ENCODE measurements at regions not wholly inside any gene's neighbourhood (a gene's known extent, or its start where the extent isn't known, plus 50 kb on each side); places are given as distances from the start of the nearest gene placed in this dataset.
"Not testable (repeated sequence)": the region's sequence is repeated elsewhere in the genome, so short reads cannot be mapped to it uniquely, and the experiment has no call there.

- no peak for DNase-seq (ENCODE audit: low spot score)
Measured at GRCh38 chr5:53367727-53368126, 112.7 kb upstream of the FST start.

GRCh38 chr5:53368516-53368915 is 111.9 kb upstream of the FST start:
- no peak for DNase-seq (ENCODE audit: low spot score)

GRCh38 chr5:53368966-53369605 is 111.3 kb upstream of the FST start:
- no peak for DNase-seq (ENCODE audit: low spot score)

DNA sequence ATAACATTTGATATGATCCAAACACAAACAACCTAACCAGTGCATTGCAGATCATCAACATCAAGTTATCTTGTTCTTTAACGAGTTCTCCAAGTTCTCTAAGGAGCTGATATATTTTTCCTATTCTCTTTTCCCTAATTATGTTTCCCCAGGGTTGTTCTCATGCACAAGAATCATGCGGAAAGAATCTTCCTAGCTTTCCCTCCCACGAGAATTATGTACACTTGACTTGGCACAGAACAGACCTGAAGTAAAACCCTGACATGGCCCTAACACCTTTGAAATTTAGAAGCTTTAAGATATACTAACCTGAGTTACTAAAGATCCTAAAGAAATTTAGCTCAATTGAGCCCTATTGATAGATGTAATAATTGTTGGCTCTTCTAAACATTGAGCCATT is 110.7 kb upstream of the FST start:
- no peak for DNase-seq (ENCODE audit: low spot score)

DNA sequence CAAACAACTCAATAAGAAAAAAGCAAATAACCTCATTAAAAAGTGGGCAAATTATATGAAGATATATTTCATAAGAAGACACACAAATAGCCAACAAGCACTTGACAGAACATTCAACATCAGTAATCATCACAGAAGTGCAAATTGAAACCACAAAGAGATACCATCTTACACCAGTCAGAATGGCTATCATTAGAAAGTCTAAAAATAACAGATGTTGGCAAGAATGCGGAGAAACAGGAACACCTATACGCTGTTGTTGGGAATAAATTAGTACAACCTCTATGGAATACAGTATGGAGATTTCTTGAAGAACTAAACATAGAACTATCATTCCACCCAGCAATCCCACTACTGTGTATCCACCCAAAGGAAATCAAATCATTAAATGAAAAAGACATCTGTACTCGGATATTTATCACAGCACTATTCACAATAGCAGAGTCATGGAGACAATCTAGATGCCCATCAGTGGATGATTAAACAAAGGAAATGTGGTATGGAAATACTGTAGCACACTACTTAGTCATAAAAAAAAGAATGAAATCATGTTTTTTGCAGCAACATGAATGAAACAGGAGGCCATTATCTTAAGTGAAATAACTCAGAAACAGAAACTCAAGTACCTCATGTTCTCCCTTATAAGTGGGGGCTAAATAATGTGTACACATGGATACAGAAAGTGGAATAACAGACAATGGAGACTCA is 106.8 kb upstream of the FST start:
- DNase-seq (ENCODE audit: low spot score), result no peak

- DNase-seq (ENCODE audit: low spot score), result no peak
Measured at GRCh38 chr5:53376853-53377252, 103.6 kb upstream of the FST start.

GRCh38 chr5:53378190-53378589 is 102.2 kb upstream of the FST start:
- no peak for DNase-seq (ENCODE audit: low spot score)

- no peak for DNase-seq (ENCODE audit: low spot score)
Measured at GRCh38 chr5:53378590-53379247, 101.7 kb upstream of the FST start.

GRCh38 chr5:53386341-53386740 is 94.1 kb upstream of the FST start:
- DNase-seq (ENCODE audit: low spot score), result no peak

GRCh38 chr5:53389093-53389492 is 91.3 kb upstream of the FST start:
- DNase-seq (ENCODE audit: low spot score), result no peak

DNA sequence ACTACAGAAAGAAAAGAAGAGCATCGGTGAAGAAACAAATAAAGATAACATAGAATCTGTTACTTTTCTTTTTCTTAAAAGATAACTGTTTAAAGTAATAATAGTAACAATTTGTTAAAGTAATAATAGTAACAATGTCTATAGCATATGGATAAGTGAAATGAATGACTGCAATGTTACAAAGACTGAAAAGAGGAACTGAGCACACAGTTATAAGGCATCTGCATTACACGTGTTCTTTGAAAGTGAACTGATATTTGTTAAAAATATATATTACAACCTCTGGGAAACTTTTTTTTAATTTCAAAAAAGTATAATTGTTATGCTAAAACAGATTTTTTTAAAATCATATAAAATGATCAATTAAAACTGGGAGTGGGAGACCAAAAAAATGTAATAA is 88.4 kb upstream of the FST start:
- DNase-seq (ENCODE audit: low spot score), result peak; percentile 21

GRCh38 chr5:53394808-53395207 is 85.6 kb upstream of the FST start:
- DNase-seq (ENCODE audit: low spot score), result no peak

GRCh38 chr5:53397141-53397757 is 83.2 kb upstream of the FST start:
- DNase-seq (ENCODE audit: low spot score), result no peak

DNA sequence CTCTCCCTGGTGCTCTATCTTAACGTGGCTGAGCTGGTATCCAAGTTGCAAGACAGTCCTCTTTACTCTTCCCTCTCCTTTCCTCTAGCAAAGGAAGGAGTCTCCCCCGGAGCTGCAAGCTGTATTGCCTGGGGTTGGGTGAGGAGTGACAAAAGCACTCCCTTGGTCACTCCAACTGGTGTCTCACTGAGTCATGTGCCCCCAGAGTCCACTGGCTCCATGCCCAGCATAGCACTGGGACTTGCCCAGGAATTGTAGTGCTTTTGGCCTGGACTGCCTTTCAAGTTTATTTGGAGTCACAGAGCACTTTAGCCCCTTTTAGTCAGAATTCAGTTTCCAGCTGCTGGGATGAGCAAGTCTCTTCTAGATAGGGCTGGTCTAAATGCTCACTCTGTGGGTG is 82.6 kb upstream of the FST start:
- no peak for DNase-seq (ENCODE audit: low spot score)

GRCh38 chr5:53399926-53400697 is 80.3 kb upstream of the FST start:
- no peak for DNase-seq (ENCODE audit: low spot score)

DNA sequence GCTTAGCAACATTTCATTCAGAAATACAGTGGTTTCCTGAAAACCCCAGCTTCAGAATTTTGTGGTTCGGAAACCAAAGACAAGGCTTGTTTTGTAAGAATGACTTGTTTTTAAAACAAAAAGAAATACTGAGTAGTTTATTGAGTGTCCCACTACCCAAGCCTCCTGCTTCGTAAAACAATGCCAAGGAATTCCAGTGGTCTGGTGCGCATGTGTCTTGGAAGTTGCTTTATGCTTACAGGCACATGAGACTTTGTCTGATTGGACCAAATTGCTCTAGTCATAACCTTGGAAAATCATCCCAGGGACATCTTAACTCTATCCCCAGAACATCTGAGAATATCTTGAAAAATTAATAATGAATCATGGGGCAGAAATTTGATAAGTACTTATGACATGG is 77.1 kb upstream of the FST start:
- DNase-seq (ENCODE audit: low spot score), result no peak

GRCh38 chr5:53403758-53404157 is 76.7 kb upstream of the FST start:
- DNase-seq (ENCODE audit: low spot score), result no peak

DNA sequence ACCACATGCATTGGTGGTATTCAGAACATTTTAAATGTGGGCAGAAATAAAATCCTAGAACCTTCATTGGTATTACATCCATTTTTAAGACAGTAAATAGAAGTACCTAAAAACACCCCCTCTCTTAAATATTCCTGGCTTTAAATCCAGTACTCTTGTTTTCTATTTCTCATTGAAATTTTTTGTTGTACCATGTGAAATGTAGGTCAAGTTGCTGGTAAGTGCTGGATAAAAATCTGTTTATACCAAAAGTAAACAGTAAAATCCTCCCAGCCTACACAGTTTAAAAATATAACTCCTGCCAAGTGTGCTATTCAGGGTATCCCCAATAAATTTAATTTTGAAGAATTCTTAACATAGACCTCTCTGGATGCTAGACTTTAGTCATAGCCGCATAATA is 75.0 kb upstream of the FST start:
- no peak for DNase-seq (ENCODE audit: low spot score)

DNA sequence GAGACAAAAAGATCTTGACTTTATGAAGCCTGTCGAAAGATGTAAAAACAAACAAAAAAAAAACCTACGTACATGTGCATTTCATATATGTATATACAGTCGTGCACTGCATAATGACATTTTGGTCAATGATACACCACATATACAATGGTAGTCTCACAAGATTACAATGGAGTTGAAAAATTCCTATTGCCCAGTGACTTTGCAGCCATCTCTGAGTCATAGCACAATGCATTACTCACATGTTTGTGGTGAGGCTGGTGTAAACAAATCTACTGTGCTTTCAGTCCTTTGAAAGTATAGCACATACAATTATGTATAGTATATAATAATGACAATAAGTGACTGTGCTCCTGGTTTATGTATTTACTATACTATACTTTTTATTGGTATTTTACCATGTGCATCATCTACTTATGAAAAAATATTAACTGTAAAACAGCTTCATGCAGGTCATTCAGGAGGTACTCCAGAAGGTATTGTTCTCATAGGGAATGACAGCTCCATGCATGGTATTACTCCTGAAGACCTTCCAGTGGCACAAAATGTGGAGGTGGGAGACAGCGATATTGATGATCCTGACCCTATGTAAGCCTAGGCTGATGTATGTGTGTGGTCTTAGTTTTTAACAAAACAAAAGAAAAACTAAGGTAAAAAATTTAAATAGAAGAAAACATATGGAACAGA is 73.7 kb upstream of the FST start:
- DNase-seq (ENCODE audit: low spot score), result no peak

GRCh38 chr5:53407373-53407772 is 73.1 kb upstream of the FST start:
- DNase-seq (ENCODE audit: low spot score), result no peak

DNA sequence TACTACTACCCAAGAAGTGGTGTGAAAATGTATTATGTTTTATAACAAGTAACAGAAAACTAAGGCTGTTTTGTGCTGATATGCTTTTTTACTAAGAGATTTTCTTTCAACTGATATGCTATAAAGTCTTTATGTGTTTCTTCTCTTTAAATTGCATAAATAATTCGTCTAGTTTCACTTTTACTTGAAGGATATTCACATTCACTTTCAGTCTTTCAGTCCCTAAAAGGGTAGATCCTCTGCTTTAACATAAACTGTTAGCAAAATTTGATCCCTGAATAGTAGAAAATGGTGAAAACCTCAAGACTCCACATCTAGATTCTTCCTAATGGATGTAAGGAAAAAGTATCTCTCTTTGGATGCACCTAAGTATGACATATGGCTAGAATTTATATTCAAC is 69.0 kb upstream of the FST start:
- DNase-seq (ENCODE audit: low spot score), result peak; percentile 20

GRCh38 chr5:53412499-53412898 is 67.9 kb upstream of the FST start:
- not testable (repeated sequence) for DNase-seq (ENCODE audit: low spot score)
